GM12878 (cell line): ENCODE measurements at regions not wholly inside any gene's neighbourhood (a gene's known extent, or its start where the extent isn't known, plus 50 kb on each side); places are given as distances from the start of the nearest gene placed in this dataset.
A peak's percentile ranks its signal among the peaks of the same experiment; 100 is the strongest.

Experiments used
- ATAC-seq: fragments of 200-7000 bp; cut with Tn5 transposase; 3 replicates; pipeline ENCODE4 v1.9.1; 2020; ENCODE audit warnings: mild to moderate bottlenecking, moderate library complexity
- BruUV-seq: library from RNA; stranded (reverse); fragments of 400-500 nt; replicated peaks from 2 replicates; lab custom pipeline; 2021; lab: Mats Ljungman, UMichigan
- CTCF ChIA-PET: fragments of 300-600 bp; sonication (Branson Sonifier 250); formaldehyde crosslinking; extraction: SDS; loops from one replicate; lab custom pipeline; 2021; ENCODE audit warnings: inconsistent platforms; lab: Yijun Ruan, JAX
- POLR2A ChIA-PET: fragments of 350-600 bp; formaldehyde crosslinking; extraction: SDS; loops from one replicate; lab custom pipeline; 2021; ENCODE audit warnings: inconsistent platforms; lab: Charles Lee
- RAD21 ChIA-PET: fragments of 300-600 bp; sonication (Branson Sonifier 250); formaldehyde crosslinking; loops from one replicate; lab custom pipeline; 2023; ENCODE audit warnings: antibody characterized with exemption; ENCODE audit not compliant: unreplicated experiment; lab: Charles Lee
- SMC1A ChIA-PET: fragments of 300-600 bp; sonication (Branson Sonifier 250); formaldehyde crosslinking; loops from one replicate; lab custom pipeline; 2023; ENCODE audit not compliant: unreplicated experiment, uncharacterized antibody; lab: Charles Lee
- DNase-seq: peaks from one replicate; pipeline ENCODE4 v3.0.0-alpha.2; 2011; ENCODE audit warnings: low read depth, low spot score
- FAIRE-seq: peaks from 3 replicates; lab custom pipeline; 2011; peaks lifted over from hg19 to GRCh38; lab: Jason Lieb, UNC
- H2AFZ ChIP-seq: 2 replicates; pipeline ENCODE4 v1.6.0; 2011; ENCODE audit warnings: low read depth, low read length, control low read depth; ENCODE audit not compliant: control insufficient read depth
- H3K27ac ChIP-seq: 2 replicates; pipeline ENCODE4 v1.5.1; 2011; ENCODE audit warnings: control low read depth; ENCODE audit not compliant: control insufficient read depth, insufficient read depth
- H3K27me3 ChIP-seq, 2 experiments: replicated peaks in 1 of 2; 2 replicates each; pipeline versions ENCODE4 v1.6.0 to v1.6.1; 2011; ENCODE audit warnings: low read length in 1 of 2; ENCODE audit not compliant: control insufficient read depth in 2 of 2, insufficient read depth in 2 of 2
- H3K36me3 ChIP-seq, 2 experiments: 2 replicates each; pipeline ENCODE4 v1.5.1; 2011; ENCODE audit warnings: low read length in 1 of 2; ENCODE audit not compliant: control insufficient read depth in 2 of 2, insufficient read depth in 2 of 2
- H3K4me1 ChIP-seq: 2 replicates; pipeline ENCODE4 v1.6.1; 2011; ENCODE audit warnings: mild to moderate bottlenecking, low read length, moderate library complexity, mixed read lengths; ENCODE audit not compliant: control insufficient read depth, insufficient read depth
- H3K4me2 ChIP-seq: 2 replicates; pipeline ENCODE4 v1.6.0; 2011; ENCODE audit warnings: control low read depth; ENCODE audit not compliant: control insufficient read depth, insufficient read depth
- H3K4me3 ChIP-seq: fragments of 200-600 bp; sonication (generic); 2 replicates; pipeline ENCODE4 v1.5.1; 2016
- H3K79me2 ChIP-seq: 2 replicates; pipeline ENCODE4 v1.6.0; 2011; ENCODE audit warnings: low read length; ENCODE audit not compliant: control insufficient read depth, insufficient read depth
- H3K9ac ChIP-seq: 2 replicates; pipeline ENCODE4 v1.8.0; 2011; ENCODE audit warnings: low read length, control low read depth, mixed read lengths; ENCODE audit not compliant: control insufficient read depth, insufficient read depth
- H3K9me3 ChIP-seq: replicated peaks from 3 replicates; pipeline ENCODE4 v1.5.1; 2011; ENCODE audit warnings: mild to moderate bottlenecking, low read length; ENCODE audit not compliant: control insufficient read depth, insufficient read depth
- H4K20me1 ChIP-seq: 2 replicates; pipeline ENCODE4 v1.6.0; 2011; ENCODE audit not compliant: control insufficient read depth, insufficient read depth
- BCL11A ChIP-seq: IDR thresholded peaks from 2 replicates; pipeline ENCODE4 v1.6.1; 2011; ENCODE audit warnings: low read depth, low read length
- CREM ChIP-seq: IDR thresholded peaks from 2 replicates; pipeline ENCODE4 v1.6.1; 2014; ENCODE audit warnings: antibody characterized with exemption, low read depth
- ESRRA ChIP-seq: IDR thresholded peaks from 2 replicates; pipeline ENCODE4 v1.6.1; 2012; ENCODE audit warnings: mild to moderate bottlenecking, low read length, improper control_type of control experiment
- FOXK2 ChIP-seq: fragments of 450-650 bp; IDR thresholded peaks from 2 replicates; pipeline ENCODE4 v1.6.1; 2017; ENCODE audit warnings: mild to moderate bottlenecking, moderate library complexity
- HDGF ChIP-seq: fragments of 450-650 bp; IDR thresholded peaks from 2 replicates; pipeline ENCODE4 v1.6.1; 2016; ENCODE audit warnings: antibody characterized with exemption
- IKZF2 ChIP-seq, 2 experiments: fragments of 450-650 bp; IDR thresholded peaks; 2 replicates each; pipeline ENCODE4 v1.6.1; 2017; ENCODE audit warnings: mild to moderate bottlenecking in 2 of 2, moderate library complexity in 2 of 2
- IRF5 ChIP-seq: fragments of 450-650 bp; IDR thresholded peaks from 2 replicates; pipeline ENCODE4 v1.6.1; 2017; ENCODE audit warnings: borderline replicate concordance
- MEF2B ChIP-seq: fragments of 450-650 bp; IDR thresholded peaks from 2 replicates; pipeline ENCODE4 v1.6.1; 2018; ENCODE audit warnings: mild to moderate bottlenecking, moderate library complexity; ENCODE audit not compliant: partially characterized antibody, poor library complexity, severe bottlenecking
- MTA2 ChIP-seq: fragments of 450-650 bp; IDR thresholded peaks from 2 replicates; pipeline ENCODE4 v1.6.1; 2016; ENCODE audit warnings: low read depth, mild to moderate bottlenecking, moderate library complexity
- MTA3 ChIP-seq: IDR thresholded peaks from 2 replicates; pipeline ENCODE4 v1.6.1; 2012; ENCODE audit warnings: low read length, inconsistent platforms, borderline replicate concordance
- PML ChIP-seq: IDR thresholded peaks from 2 replicates; pipeline ENCODE4 v1.6.1; 2012; ENCODE audit warnings: low read length, inconsistent platforms
- RB1 ChIP-seq: fragments of 450-650 bp; formaldehyde crosslinking; IDR thresholded peaks from 2 replicates; pipeline ENCODE4 v1.6.1; 2017; ENCODE audit warnings: mild to moderate bottlenecking, borderline replicate concordance
- TCF12 ChIP-seq: IDR thresholded peaks from 2 replicates; pipeline ENCODE4 v1.6.1; 2011; ENCODE audit warnings: low read depth, mild to moderate bottlenecking, low read length
- ZZZ3 ChIP-seq: IDR thresholded peaks from 2 replicates; pipeline ENCODE4 v1.6.1; 2011; ENCODE audit warnings: low read depth; ENCODE audit not compliant: control insufficient read depth, insufficient read length
- whole genome bisulfite sequencing: methylation state at CpG from one replicate; pipeline ENCODE4 v1.1.6; 2016; ENCODE audit warnings: low lambda C conversion rate; ENCODE audit not compliant: insufficient replicate concordance, insufficient coverage; ENCODE audit errors: missing lambda C conversion rate; 5-methylcytosine and 5-hydroxymethylcytosine counted together
- in situ Hi-C: fragments of 300-500 bp; cut with MboI; formaldehyde crosslinking; loops from 9 replicates; pipeline ENCODE4 v1.14.3; 2018; ENCODE audit warnings: mixed read lengths
- intact Hi-C: fragments of 100-400 bp; cut with micrococcal nuclease; formaldehyde crosslinking; loops from one replicate; pipeline ENCODE4 v1.14.2; 2022; ENCODE audit not compliant: unreplicated experiment
- TF ChIP-seq, protein P1 (sequence below): fragments of 450-650 bp; IDR thresholded peaks from 2 replicates; pipeline ENCODE4 v1.6.1; 2017; ENCODE audit warnings: low read depth, mild to moderate bottlenecking, moderate library complexity

DNA sequence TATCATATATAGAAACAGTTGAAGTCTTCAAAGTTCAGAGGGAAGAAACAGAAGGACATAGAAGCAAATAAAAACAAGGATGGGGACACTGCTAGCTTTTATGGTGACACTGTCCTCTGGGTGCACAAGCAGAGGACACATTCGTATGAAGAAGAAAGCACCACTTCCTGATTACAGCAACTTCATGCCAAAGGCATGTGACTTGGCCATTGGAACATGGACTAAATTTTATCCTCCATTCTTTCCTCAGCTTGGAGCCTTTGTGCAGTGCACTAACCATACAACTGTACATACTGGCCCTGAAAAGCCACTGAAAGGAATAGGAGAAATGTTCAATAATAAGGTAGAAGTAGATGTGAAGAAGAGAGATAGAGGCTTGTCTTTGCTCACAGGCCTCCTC, 223.3 kb downstream of the MTX2 start:
- no peak overlapping the region for H3K4me3 ChIP-seq
- H4K20me1 ChIP-seq = no peaks in the 10 kb centered on the region
- no peaks in the 10 kb centered on the region for H3K9me3 ChIP-seq
- no peaks in the 10 kb centered on the region for H3K79me2 ChIP-seq
- TF ChIP-seq HDGF (no peak), CREM (no peak), ESRRA (no peak), IRF5 (no peak)
- BruUV-seq = no TSS peak
- no peak overlapping the region for H3K4me2 ChIP-seq
- POLR2A ChIA-PET = no interaction called here
- DNase-seq (no peak), FAIRE-seq (peak; percentile 54), ATAC-seq (no peak)
- RAD21 ChIA-PET = interaction anchor here (2.0 kb wide), 1 partner anchor 37 kb away, joined by 12 read pairs; no protein-coding TSS in a partner anchor
- peak overlapping the region; percentile 13 for H2AFZ ChIP-seq
- SMC1A ChIA-PET = interaction anchor here (0.9 to 2.1 kb wide), 3 partner anchors 18 to 33 kb away, joined by 3 to 6 read pairs (median 3); no protein-coding TSS in a partner anchor
- H3K27me3 ChIP-seq = no peaks in the 10 kb centered on the region; a peak in 1 of 4 replicates
- no peak overlapping the region for H3K9ac ChIP-seq
- WGBS = 71% methylated on average over 1 of the region's 1 CpG
- intact Hi-C loops = loop anchor here (2.0 kb wide), 1 partner anchor 16 kb away; no protein-coding TSS in a partner anchor
- H3K36me3 ChIP-seq = no peaks in the 10 kb centered on the region
- in situ Hi-C loops = no loop called here
- peaks cover 26% of the 10 kb centered on the region for H3K4me1 ChIP-seq
- no peak overlapping the region for H3K27ac ChIP-seq
- CTCF ChIA-PET = interaction anchor here (1.7 to 4.4 kb wide), 3 partner anchors 13 to 62 kb away, joined by 7 to 21 read pairs (median 20); no protein-coding TSS in a partner anchor

GRCh38 chr2:176493226-176493825, 224.1 kb downstream of the MTX2 start:
- Histone ChIP-seq H2AFZ (peak overlapping the region; percentile 13), H3K27me3 (no peaks in the 10 kb centered on the region; a peak in 1 of 4 replicates), H3K4me3 (no peak overlapping the region), H3K79me2 (no peaks in the 10 kb centered on the region), H3K9me3 (no peaks in the 10 kb centered on the region), H3K4me2 (peak overlapping the region; percentile 67), H4K20me1 (no peaks in the 10 kb centered on the region), H3K36me3 (no peaks in the 10 kb centered on the region), H3K4me1 (peaks cover 26% of the 10 kb centered on the region), H3K9ac (no peak overlapping the region), H3K27ac (no peak overlapping the region; the same call in 1 of the 2 replicates)
- intact Hi-C loops (loop anchor here (2.0 kb wide), 1 partner anchor 15 kb away; no protein-coding TSS in a partner anchor), in situ Hi-C loops (no loop called here)
- no TSS peak for BruUV-seq
- ChIA-PET RAD21 (interaction anchor here (0.8 to 1.6 kb wide), 7 partner anchors 12 to 225 kb away, joined by 3 to 10 read pairs (median 3); no protein-coding TSS in a partner anchor), CTCF (interaction anchor here (0.7 to 4.4 kb wide), 5 partner anchors 12 to 655 kb away, joined by 3 to 21 read pairs (median 7); no protein-coding TSS in a partner anchor), SMC1A (interaction anchor here (0.6 to 3.3 kb wide), 15 partner anchors 11 to 771 kb away, joined by 3 to 13 read pairs (median 4); partner anchors contain the start of gene NFE2L2), POLR2A (interaction anchor here (0.7 to 1.1 kb wide), 3 partner anchors 14 to 590 kb away, joined by 3 read pairs; no protein-coding TSS in a partner anchor)
- DNase-seq (no peak), FAIRE-seq (no peak), ATAC-seq (peak; percentile 64)
- 21% methylated on average over 7 of the region's 7 CpGs for WGBS
- TF ChIP-seq ZZZ3 = no peak
- TF ChIP-seq BCL11A = 0 out of 2 replicates have a peak, but pooled peaks have one; percentile 20
- peak; percentile 96 for TF ChIP-seq MEF2B
- TF ChIP-seq, protein P1, sequence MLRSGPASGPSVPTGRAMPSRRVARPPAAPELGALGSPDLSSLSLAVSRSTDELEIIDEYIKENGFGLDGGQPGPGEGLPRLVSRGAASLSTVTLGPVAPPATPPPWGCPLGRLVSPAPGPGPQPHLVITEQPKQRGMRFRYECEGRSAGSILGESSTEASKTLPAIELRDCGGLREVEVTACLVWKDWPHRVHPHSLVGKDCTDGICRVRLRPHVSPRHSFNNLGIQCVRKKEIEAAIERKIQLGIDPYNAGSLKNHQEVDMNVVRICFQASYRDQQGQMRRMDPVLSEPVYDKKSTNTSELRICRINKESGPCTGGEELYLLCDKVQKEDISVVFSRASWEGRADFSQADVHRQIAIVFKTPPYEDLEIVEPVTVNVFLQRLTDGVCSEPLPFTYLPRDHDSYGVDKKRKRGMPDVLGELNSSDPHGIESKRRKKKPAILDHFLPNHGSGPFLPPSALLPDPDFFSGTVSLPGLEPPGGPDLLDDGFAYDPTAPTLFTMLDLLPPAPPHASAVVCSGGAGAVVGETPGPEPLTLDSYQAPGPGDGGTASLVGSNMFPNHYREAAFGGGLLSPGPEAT = peak; percentile 14; the same call in 1 of the 2 replicates
- TF ChIP-seq FOXK2 = no peak
- TF ChIP-seq MTA2 = peak; percentile 77; the same call in 1 of the 2 replicates
- no peak for TF ChIP-seq RB1
- TF ChIP-seq IKZF2 (IDR thresholded peaks at IDR 0.05) = peak; percentile 39 to 65; a peak in 2 of 4 replicates
- no peak for TF ChIP-seq MTA3
- TF ChIP-seq TCF12 = 0 out of 2 replicates have a peak, but pooled peaks have one; percentile 48
- TF ChIP-seq PML = no peak
